ENCODE measurements at regions not wholly inside any gene's neighbourhood (a gene's known extent, or its start where the extent isn't known, plus 50 kb on each side); places are given as distances from the start of the nearest gene placed in this dataset.
"Not testable (repeated sequence)": the region's sequence is repeated elsewhere in the genome, so short reads cannot be mapped to it uniquely, and the experiment has no call there.

- Histone ChIP-seq H3K27me3 (ENCODE audit: control insufficient read depth, insufficient read depth, low read length) (no peaks in the 10 kb centered on the region), H3K36me3 (ENCODE audit: control insufficient read depth, insufficient read depth, low read length) (no peaks in the 10 kb centered on the region), H3K9ac (no peak overlapping the region), H3K4me1 (no peaks in the 10 kb centered on the region), H3K27ac (no peak overlapping the region), H3K4me3 (ENCODE audit: low read depth, low read length) (no peak overlapping the region), H3K4me2 (ENCODE audit: low read length) (no peak overlapping the region), H3K79me2 (no peaks in the 10 kb centered on the region), H2AFZ (no peak overlapping the region), H3K9me3 (ENCODE audit: control insufficient read depth, low read length) (no peaks in the 10 kb centered on the region)
- TF ChIP-seq CTCF (IDR thresholded peaks at IDR 0.05), result no peak
Observed at GRCh38 chr6:27531772-27532459, 59.0 kb upstream of the ZNF184 start.

- H2AFZ ChIP-seq; H3K4me2 ChIP-seq (ENCODE audit: low read length); H3K27ac ChIP-seq; H3K27me3 ChIP-seq (ENCODE audit: control insufficient read depth, insufficient read depth, low read length); H3K79me2 ChIP-seq; H3K4me3 ChIP-seq (ENCODE audit: low read depth, low read length); H3K36me3 ChIP-seq (ENCODE audit: control insufficient read depth, insufficient read depth, low read length); H3K9me3 ChIP-seq (ENCODE audit: control insufficient read depth, low read length); H3K9ac ChIP-seq; H3K4me1 ChIP-seq: not testable (repeated sequence)
Observed at GRCh38 chr6:27529796-27530195, 56.9 kb upstream of the ZNF184 start.

GRCh38 chr6:27528714-27529113 is 55.8 kb upstream of the ZNF184 start:
- H3K4me3 ChIP-seq (ENCODE audit: low read depth, low read length), result no peak overlapping the region
- no peaks in the 10 kb centered on the region for H3K4me1 ChIP-seq
- H3K36me3 ChIP-seq (ENCODE audit: control insufficient read depth, insufficient read depth, low read length), result no peaks in the 10 kb centered on the region
- H3K9me3 ChIP-seq (ENCODE audit: control insufficient read depth, low read length), result no peaks in the 10 kb centered on the region
- TF ChIP-seq CTCF (IDR thresholded peaks at IDR 0.05), result no peak
- H3K4me2 ChIP-seq (ENCODE audit: low read length), result no peak overlapping the region
- no peak overlapping the region for H3K9ac ChIP-seq
- no peak overlapping the region for H2AFZ ChIP-seq
- H3K27me3 ChIP-seq (ENCODE audit: control insufficient read depth, insufficient read depth, low read length), result no peaks in the 10 kb centered on the region
- no peak overlapping the region for H3K27ac ChIP-seq
- no peaks in the 10 kb centered on the region for H3K79me2 ChIP-seq
